Inflammatory macrophage (primary cell): ENCODE measurements at regions not wholly inside any gene's neighbourhood (a gene's known extent, or its start where the extent isn't known, plus 50 kb on each side); places are given as distances from the start of the nearest gene placed in this dataset.
A peak's percentile ranks its signal among the peaks of the same experiment; 100 is the strongest.
"Not testable (repeated sequence)": the region's sequence is repeated elsewhere in the genome, so short reads cannot be mapped to it uniquely, and the experiment has no call there.

Experiments
- DNase-seq, 2 donors: peaks; one replicate each; pipeline ENCODE4 v3.0.0-alpha.2; 2020 to 2022

- peak in 1 of 2 donors; percentile 1 for DNase-seq
Observed at GRCh38 chr12:38384816-38385378, 68.3 kb downstream of the ALG10B start.

DNA sequence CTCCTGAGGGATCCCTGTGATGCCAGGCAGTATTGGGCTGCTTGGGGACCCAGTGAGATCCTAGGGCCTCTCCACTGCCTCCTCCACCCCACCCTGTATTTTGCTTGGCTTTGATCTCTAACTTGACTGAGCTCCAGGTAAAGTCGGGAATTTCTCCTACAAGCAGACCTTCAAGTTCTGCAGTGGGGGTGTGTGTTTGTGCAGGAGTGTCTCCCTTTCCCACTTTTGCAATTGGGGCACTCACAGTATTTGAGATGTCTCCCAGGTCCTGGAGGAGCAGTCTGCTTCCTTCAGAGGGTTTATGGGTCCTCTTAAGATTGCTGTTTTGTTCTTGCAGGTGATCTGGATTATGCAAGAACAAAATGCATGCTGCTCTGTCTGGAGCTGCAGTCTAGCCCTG, 68.9 kb downstream of the ALG10B start:
- no peak for DNase-seq

GRCh38 chr12:38386205-38386985, 69.8 kb downstream of the ALG10B start:
- DNase-seq: peak; percentile 31 to 70

DNA sequence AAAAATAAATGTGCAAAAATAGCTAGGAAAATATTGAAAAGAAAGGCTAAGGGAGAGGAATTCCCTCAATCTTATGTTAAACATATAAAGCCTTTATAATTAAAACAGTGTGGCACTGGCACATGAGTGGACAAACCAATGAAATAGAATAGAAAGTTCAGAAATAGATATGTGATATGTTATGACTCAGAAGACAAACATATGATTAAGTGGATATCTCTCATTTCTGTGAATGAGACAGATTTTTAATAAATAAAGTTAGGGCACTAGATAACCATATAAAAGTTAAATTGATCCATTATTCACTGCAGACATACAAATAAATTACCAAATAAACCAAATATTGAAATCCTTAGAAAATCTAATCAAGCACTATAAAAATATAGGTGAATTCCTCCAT, 73.0 kb downstream of the ALG10B start:
- no peak for DNase-seq

DNA sequence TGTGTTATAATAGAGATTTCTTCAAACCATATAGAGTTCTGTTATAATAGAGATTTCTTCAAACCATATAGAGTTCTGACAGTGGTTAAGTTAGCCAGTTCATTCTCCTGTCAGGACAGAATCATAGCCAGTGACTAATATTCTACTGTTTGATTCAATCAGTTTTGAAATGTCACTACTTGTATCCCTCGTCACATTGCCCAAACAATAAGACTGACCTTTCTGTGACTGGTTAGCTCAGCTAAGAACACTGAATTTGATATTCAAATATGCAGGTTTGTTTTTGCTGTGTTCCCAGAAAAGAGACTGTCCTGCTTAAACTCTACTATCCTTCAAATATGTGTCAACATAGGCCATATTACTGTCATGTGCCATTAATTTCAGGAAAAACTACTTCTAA, 74.4 kb downstream of the ALG10B start:
- no peak for DNase-seq

GRCh38 chr12:38392554-38393144, 76.1 kb downstream of the ALG10B start:
- DNase-seq: peak; percentile 79 to 91

GRCh38 chr12:38399711-38400206, 83.2 kb downstream of the ALG10B start:
- DNase-seq: no peak

GRCh38 chr12:38402811-38403210, 86.2 kb downstream of the ALG10B start:
- DNase-seq: no peak

DNA sequence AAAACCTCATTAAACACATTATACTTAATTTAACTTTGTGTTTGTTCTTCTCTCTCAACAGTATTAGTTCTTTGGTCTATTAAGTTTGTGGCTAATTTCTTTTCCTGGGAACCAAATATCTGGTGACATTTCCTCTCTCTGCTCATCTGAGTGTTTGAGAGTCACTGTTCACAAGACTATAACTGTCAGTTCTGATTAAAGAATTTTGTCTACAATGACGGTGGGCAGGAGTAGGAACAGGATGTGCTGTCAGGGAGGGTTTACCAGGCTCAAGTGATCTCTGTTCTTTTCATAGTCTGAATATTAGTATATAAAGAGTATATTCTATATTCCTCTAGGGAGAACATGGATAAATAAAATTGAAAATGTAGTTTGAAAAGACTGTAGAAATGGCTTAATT, 92.9 kb downstream of the ALG10B start:
- DNase-seq: no peak

DNA sequence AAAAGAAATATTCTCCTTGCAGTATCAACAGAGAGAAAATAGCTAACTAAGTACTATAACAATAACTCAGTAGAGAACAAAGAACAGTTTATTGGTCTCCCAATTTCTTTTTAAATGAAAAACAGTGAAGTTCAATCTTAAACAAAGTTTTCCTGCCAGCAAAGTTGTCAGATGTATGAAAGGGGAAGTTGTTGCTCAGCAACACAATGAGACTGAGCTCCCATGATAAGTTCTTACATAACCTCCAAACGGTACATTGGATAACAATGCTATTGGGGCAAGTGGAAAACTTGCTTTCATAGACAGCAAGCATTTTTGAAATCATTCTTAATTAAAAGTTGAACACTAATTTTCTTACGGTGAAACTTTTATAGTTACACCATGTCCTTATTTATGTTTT, 94.9 kb downstream of the ALG10B start:
- DNase-seq: peak; percentile 55 to 87

- DNase-seq: no peak
Observed at GRCh38 chr12:38411946-38412345, 95.4 kb downstream of the ALG10B start.

- DNase-seq: peak in 1 of 2 donors; percentile 3
Observed at GRCh38 chr12:38417101-38417500, 100.5 kb downstream of the ALG10B start.

DNA sequence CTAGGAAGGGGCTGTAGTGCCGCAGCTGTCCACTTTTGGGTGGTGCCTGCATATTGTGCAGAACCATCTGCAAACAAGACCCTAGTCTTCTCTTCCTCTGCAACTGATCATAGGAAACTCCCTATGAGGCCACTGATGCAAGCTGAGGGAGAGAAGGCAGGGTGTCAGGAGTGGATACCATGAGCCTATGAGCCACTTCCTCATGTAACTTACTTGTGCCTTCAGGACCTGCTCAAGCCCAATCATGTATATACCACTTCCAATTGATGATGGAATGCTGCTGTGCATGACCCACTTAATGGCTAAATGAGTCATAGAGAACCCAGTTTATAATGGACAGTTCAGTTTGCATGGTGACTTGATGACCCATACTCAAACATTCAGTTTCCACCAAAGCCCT, 107.9 kb downstream of the ALG10B start:
- no peak for DNase-seq

GRCh38 chr12:38427442-38427841, 110.9 kb downstream of the ALG10B start:
- no peak for DNase-seq

DNA sequence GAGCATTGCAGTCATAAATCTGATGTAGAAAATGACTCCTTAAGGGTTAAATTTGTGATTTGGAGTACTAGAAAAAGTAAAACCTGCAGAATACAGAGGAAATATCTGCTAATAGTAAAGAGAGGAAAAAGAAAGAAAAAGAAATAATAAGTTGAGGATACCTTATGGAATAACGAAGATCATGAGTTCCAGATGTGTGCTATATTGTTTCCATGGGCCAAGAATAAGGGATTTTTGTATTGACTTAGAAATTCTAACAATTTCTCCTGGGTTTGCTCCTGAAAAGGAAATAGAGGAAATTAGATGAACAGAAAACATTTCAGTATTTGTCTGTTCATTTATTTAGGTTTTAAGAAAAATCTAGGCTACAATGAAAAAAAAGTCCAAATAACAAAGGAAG, 115.3 kb downstream of the ALG10B start:
- DNase-seq: no peak

DNA sequence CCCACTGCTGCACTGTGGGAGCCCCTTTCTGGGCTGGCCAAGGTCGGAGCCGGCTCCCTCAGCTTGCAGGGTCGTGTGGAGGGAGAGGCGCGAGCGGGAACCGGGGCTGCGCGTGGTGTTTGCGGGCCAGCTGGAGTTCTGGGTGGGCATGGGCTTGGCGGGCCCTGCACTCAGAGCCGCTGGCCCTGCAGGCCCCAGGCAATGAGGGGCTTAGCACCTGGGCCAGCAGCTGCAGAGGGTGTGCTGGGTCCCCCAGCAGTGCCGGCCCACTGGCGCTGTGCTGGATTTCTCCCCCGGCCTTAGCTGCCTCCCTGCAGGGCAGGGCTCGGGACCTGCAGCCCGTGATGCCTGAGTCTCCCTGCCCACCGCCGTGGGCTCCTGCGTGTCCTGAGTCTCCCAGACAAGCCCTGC, 125.3 kb downstream of the ALG10B start:
- DNase-seq: not testable (repeated sequence)

GRCh38 chr12:38445040-38445439, 128.5 kb downstream of the ALG10B start:
- no peak for DNase-seq

DNA sequence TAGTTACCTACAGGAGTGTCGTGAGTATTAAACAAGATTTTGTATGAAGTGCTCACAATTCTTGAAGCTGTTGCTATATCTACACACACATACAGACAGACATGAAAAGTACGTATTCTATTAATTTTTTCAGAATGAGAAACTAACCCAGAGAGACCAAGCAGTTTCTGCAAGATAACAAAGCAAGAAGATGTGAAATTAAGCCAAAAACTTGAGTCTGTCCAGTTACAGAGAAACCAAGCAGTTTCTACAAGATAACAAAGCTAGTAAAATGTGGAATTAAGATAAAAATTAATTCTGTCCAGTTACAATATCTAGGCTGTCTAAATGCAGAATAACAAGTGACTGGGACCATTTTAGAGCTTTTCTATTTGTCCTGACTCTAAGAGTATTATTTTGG, 132.4 kb downstream of the ALG10B start:
- no peak for DNase-seq

- DNase-seq: no peak
Observed at GRCh38 chr12:38456537-38457120, 140.1 kb downstream of the ALG10B start.

DNA sequence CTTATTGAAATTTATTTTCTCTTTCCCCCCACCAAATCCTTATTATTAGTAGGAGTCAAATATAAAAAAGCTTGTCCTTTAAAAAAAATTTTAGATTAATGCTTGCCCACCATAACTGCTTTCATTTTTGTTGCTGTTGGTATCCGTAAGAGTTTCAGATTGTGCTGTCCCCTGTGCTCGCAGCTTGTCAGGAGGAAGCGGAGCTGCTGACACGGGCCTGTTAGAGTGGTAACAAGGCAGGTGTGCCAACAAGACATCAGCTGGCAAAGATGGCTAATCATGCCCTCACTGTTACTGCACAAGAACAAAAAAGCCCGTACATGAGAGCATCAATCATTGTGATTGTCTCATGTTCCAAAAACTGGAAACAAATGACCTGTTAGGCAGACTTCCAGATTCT, 148.4 kb downstream of the ALG10B start:
- DNase-seq: no peak

GRCh38 chr12:38469715-38470114, 153.1 kb downstream of the ALG10B start:
- DNase-seq: no peak

DNA sequence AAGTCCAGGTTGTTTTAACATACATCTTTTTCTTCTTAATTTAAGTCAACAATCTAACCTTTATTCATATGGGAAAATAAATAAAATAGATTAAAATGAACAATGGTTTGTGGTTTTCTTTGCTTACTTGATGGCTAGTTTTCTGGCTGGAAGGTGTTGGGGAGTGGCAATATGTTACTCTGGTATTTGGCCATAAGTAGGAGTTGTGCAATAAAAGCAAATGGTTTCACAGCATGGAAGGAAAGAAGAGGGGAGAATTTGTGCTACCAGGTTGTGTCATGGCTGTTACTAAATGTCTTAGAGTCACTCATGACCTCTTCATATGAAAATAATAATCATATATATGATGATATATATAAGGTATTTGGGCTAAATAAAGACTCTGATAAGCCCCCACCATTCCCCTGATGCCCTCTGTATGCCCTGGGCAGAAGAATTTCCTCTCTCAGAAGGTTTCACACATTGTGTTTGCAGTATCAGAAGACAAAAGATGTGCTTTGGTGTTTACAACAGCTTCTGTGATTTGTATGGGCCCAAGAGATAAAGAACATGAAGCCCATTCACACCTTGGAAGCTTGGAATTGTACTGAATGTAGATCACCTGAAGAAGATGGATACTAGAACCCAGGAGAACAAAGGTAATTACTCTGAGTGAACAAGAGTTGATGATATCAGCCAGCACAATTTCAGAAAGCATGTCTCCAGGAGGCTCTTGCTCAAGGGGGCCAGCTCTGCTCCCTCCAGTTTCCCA, 160.9 kb downstream of the ALG10B start:
- no peak for DNase-seq

GRCh38 chr12:38480594-38480993, 164.0 kb downstream of the ALG10B start:
- DNase-seq: no peak
